ENCODE measurements at regions not wholly inside any gene's neighbourhood (a gene's known extent, or its start where the extent isn't known, plus 50 kb on each side); places are given as distances from the start of the nearest gene placed in this dataset.

DNA sequence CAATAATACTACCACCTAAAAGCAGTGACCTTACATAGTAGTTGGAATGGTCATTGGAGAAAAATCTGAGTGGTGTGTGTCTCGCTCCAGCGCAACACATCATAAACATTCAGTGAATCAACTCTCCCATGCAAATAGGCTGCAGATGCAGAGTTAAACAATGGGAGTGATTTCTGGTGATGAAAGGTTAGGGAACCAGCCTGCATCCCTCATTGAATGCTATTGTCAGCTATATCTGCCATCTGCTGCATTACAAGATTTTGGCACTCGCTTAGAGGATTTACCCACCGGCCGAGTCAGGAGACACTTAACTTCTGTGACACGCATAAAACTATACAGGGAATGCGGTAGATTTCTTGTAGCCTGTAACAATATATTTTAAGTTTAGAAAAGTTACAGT lies 900.9 kb downstream of the FLRT2 start:
- TF ChIP-seq, protein P1, sequence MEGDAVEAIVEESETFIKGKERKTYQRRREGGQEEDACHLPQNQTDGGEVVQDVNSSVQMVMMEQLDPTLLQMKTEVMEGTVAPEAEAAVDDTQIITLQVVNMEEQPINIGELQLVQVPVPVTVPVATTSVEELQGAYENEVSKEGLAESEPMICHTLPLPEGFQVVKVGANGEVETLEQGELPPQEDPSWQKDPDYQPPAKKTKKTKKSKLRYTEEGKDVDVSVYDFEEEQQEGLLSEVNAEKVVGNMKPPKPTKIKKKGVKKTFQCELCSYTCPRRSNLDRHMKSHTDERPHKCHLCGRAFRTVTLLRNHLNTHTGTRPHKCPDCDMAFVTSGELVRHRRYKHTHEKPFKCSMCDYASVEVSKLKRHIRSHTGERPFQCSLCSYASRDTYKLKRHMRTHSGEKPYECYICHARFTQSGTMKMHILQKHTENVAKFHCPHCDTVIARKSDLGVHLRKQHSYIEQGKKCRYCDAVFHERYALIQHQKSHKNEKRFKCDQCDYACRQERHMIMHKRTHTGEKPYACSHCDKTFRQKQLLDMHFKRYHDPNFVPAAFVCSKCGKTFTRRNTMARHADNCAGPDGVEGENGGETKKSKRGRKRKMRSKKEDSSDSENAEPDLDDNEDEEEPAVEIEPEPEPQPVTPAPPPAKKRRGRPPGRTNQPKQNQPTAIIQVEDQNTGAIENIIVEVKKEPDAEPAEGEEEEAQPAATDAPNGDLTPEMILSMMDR (IDR thresholded peaks at IDR 0.05): no peak
- TF ChIP-seq POLR2A (IDR thresholded peaks at IDR 0.05): no peak

Data from body of pancreas (tissue), 4 donors.